Hematopoietic multipotent progenitor cell treated with erythropoietin and hydrocortisone succinate and interleukin-3 and kit ligand, for 17 days (in vitro differentiated cells): ENCODE measurements at regions not wholly inside any gene's neighbourhood (a gene's known extent, or its start where the extent isn't known, plus 50 kb on each side); places are given as distances from the start of the nearest gene placed in this dataset.
"Not testable (repeated sequence)": the region's sequence is repeated elsewhere in the genome, so short reads cannot be mapped to it uniquely, and the experiment has no call there.

Source experiments
- DNase-seq: peaks from one replicate; pipeline ENCODE4 v3.0.0-alpha.2; 2015; ENCODE audit warnings: low spot score

- no peak for DNase-seq
Observed at GRCh38 chr6:10343320-10343719, 71.6 kb downstream of the TFAP2A start.

- no peak for DNase-seq
Observed at GRCh38 chr6:10341605-10342004, 73.3 kb downstream of the TFAP2A start.

- DNase-seq: no peak
Observed at GRCh38 chr6:10338151-10338550, 76.7 kb downstream of the TFAP2A start.

GRCh38 chr6:10337376-10337775 lies 77.5 kb downstream of the TFAP2A start:
- not testable (repeated sequence) for DNase-seq

- no peak for DNase-seq
Observed at GRCh38 chr6:10332111-10332510, 82.8 kb downstream of the TFAP2A start.

GRCh38 chr6:10331334-10331968 lies 83.4 kb downstream of the TFAP2A start:
- no peak for DNase-seq

GRCh38 chr6:10330515-10330914 lies 84.4 kb downstream of the TFAP2A start:
- no peak for DNase-seq

GRCh38 chr6:10323018-10323417 lies 91.9 kb downstream of the TFAP2A start:
- no peak for DNase-seq

GRCh38 chr6:10320291-10320690 lies 94.6 kb downstream of the TFAP2A start:
- no peak for DNase-seq

GRCh38 chr6:10316373-10316721 lies 98.5 kb downstream of the TFAP2A start:
- no peak for DNase-seq

- DNase-seq: no peak
Observed at GRCh38 chr6:10315658-10316372, 99.1 kb downstream of the TFAP2A start.

- no peak for DNase-seq
Observed at GRCh38 chr6:10315034-10315433, 99.8 kb downstream of the TFAP2A start.

- no peak for DNase-seq
Observed at GRCh38 chr6:10314163-10314955, 100.5 kb downstream of the TFAP2A start.

GRCh38 chr6:10313799-10314162 lies 101.1 kb downstream of the TFAP2A start:
- no peak for DNase-seq

- no peak for DNase-seq
Observed at GRCh38 chr6:10312445-10312844, 102.4 kb downstream of the TFAP2A start.

- DNase-seq: not testable (repeated sequence)
Observed at GRCh38 chr6:10311546-10312405, 103.1 kb downstream of the TFAP2A start.

- DNase-seq: no peak
Observed at GRCh38 chr6:10310826-10311225, 104.0 kb downstream of the TFAP2A start.

GRCh38 chr6:10310330-10310653 lies 104.6 kb downstream of the TFAP2A start:
- DNase-seq: no peak

GRCh38 chr6:10309457-10310329 lies 105.2 kb downstream of the TFAP2A start:
- DNase-seq: no peak

GRCh38 chr6:10307476-10307875 lies 107.4 kb downstream of the TFAP2A start:
- no peak for DNase-seq

- no peak for DNase-seq
Observed at GRCh38 chr6:10307028-10307427, 107.8 kb downstream of the TFAP2A start.
